ENCODE measurements at regions not wholly inside any gene's neighbourhood (a gene's known extent, or its start where the extent isn't known, plus 50 kb on each side); places are given as distances from the start of the nearest gene placed in this dataset.
"Not testable (repeated sequence)": the region's sequence is repeated elsewhere in the genome, so short reads cannot be mapped to it uniquely, and the experiment has no call there.

GRCh38 chrX:112577146-112577545 is 102.6 kb downstream of the LHFPL1 start:
- in situ Hi-C loops (cut with HindIII; ENCODE audit: low pct_unique_long_range_greater_than_20kb, low sequenced_read_pairs), result no loop called here
- TF ChIP-seq JUND (IDR thresholded peaks at IDR 0.05; ENCODE audit: low read depth), result no peak
- DNase-seq (ENCODE audit: low read depth in 1 of 2, low spot score in 1 of 2), result no peak

- TF ChIP-seq JUND (IDR thresholded peaks at IDR 0.05; ENCODE audit: low read depth), result no peak
- no peak for DNase-seq (ENCODE audit: low read depth in 1 of 2, low spot score in 1 of 2)
- in situ Hi-C loops (cut with HindIII; ENCODE audit: low pct_unique_long_range_greater_than_20kb, low sequenced_read_pairs), result no loop called here
Observed at GRCh38 chrX:112571388-112571787, 108.3 kb downstream of the LHFPL1 start.

- DNase-seq (ENCODE audit: low read depth in 1 of 2, low spot score in 1 of 2), result no peak
- in situ Hi-C loops (cut with HindIII; ENCODE audit: low pct_unique_long_range_greater_than_20kb, low sequenced_read_pairs), result no loop called here
- no peak for TF ChIP-seq JUND (IDR thresholded peaks at IDR 0.05; ENCODE audit: low read depth)
Observed at GRCh38 chrX:112555831-112556230, 123.9 kb downstream of the LHFPL1 start.

- DNase-seq (ENCODE audit: low read depth in 1 of 2, low spot score in 1 of 2), result no peak
- in situ Hi-C loops (cut with HindIII; ENCODE audit: low pct_unique_long_range_greater_than_20kb, low sequenced_read_pairs), result no loop called here
- TF ChIP-seq JUND (IDR thresholded peaks at IDR 0.05; ENCODE audit: low read depth), result no peak
Observed at GRCh38 chrX:112545051-112545450, 134.7 kb downstream of the LHFPL1 start.

GRCh38 chrX:112536544-112536943 is 143.2 kb downstream of the LHFPL1 start:
- in situ Hi-C loops (cut with HindIII; ENCODE audit: low pct_unique_long_range_greater_than_20kb, low sequenced_read_pairs), result no loop called here
- no peak for DNase-seq (ENCODE audit: low read depth in 1 of 2, low spot score in 1 of 2)
- no peak for TF ChIP-seq JUND (IDR thresholded peaks at IDR 0.05; ENCODE audit: low read depth)

- no peak for TF ChIP-seq JUND (IDR thresholded peaks at IDR 0.05; ENCODE audit: low read depth)
- no peak for DNase-seq (ENCODE audit: low read depth in 1 of 2, low spot score in 1 of 2)
- in situ Hi-C loops (cut with HindIII; ENCODE audit: low pct_unique_long_range_greater_than_20kb, low sequenced_read_pairs), result no loop called here
Observed at GRCh38 chrX:112527903-112528302, 151.8 kb downstream of the LHFPL1 start.

- no peak for DNase-seq (ENCODE audit: low read depth in 1 of 2, low spot score in 1 of 2)
- TF ChIP-seq JUND (IDR thresholded peaks at IDR 0.05; ENCODE audit: low read depth), result no peak
- in situ Hi-C loops (cut with HindIII; ENCODE audit: low pct_unique_long_range_greater_than_20kb, low sequenced_read_pairs), result no loop called here
Observed at GRCh38 chrX:112521676-112522075, 158.1 kb downstream of the LHFPL1 start.

- TF ChIP-seq JUND (IDR thresholded peaks at IDR 0.05; ENCODE audit: low read depth), result no peak
- DNase-seq (ENCODE audit: low read depth in 1 of 2, low spot score in 1 of 2), result no peak
- in situ Hi-C loops (cut with HindIII; ENCODE audit: low pct_unique_long_range_greater_than_20kb, low sequenced_read_pairs), result no loop called here
Observed at GRCh38 chrX:112520124-112520523, 159.6 kb downstream of the LHFPL1 start.

GRCh38 chrX:112513154-112513553 is 166.6 kb downstream of the LHFPL1 start:
- TF ChIP-seq JUND (IDR thresholded peaks at IDR 0.05; ENCODE audit: low read depth), result no peak
- no peak for DNase-seq (ENCODE audit: low read depth in 1 of 2, low spot score in 1 of 2)
- in situ Hi-C loops (cut with HindIII; ENCODE audit: low pct_unique_long_range_greater_than_20kb, low sequenced_read_pairs), result no loop called here

GRCh38 chrX:112512509-112512908 is 167.2 kb downstream of the LHFPL1 start:
- no peak for TF ChIP-seq JUND (IDR thresholded peaks at IDR 0.05; ENCODE audit: low read depth)
- DNase-seq (ENCODE audit: low read depth in 1 of 2, low spot score in 1 of 2), result no peak
- in situ Hi-C loops (cut with HindIII; ENCODE audit: low pct_unique_long_range_greater_than_20kb, low sequenced_read_pairs), result no loop called here

- DNase-seq (ENCODE audit: low read depth in 1 of 2, low spot score in 1 of 2), result no peak
- in situ Hi-C loops (cut with HindIII; ENCODE audit: low pct_unique_long_range_greater_than_20kb, low sequenced_read_pairs), result no loop called here
- TF ChIP-seq JUND (IDR thresholded peaks at IDR 0.05; ENCODE audit: low read depth), result no peak
Observed at GRCh38 chrX:112510629-112511028, 169.1 kb downstream of the LHFPL1 start.

GRCh38 chrX:112477653-112478052 is 202.1 kb downstream of the LHFPL1 start:
- no peak for DNase-seq (ENCODE audit: low read depth in 1 of 2, low spot score in 1 of 2)
- in situ Hi-C loops (cut with HindIII; ENCODE audit: low pct_unique_long_range_greater_than_20kb, low sequenced_read_pairs), result no loop called here
- no peak for TF ChIP-seq JUND (IDR thresholded peaks at IDR 0.05; ENCODE audit: low read depth)

GRCh38 chrX:112473654-112474053 is 206.1 kb downstream of the LHFPL1 start:
- no peak for TF ChIP-seq JUND (IDR thresholded peaks at IDR 0.05; ENCODE audit: low read depth)
- DNase-seq (ENCODE audit: low read depth in 1 of 2, low spot score in 1 of 2), result no peak
- in situ Hi-C loops (cut with HindIII; ENCODE audit: low pct_unique_long_range_greater_than_20kb, low sequenced_read_pairs), result no loop called here

GRCh38 chrX:112470551-112470950 is 209.2 kb downstream of the LHFPL1 start:
- DNase-seq (ENCODE audit: low read depth in 1 of 2, low spot score in 1 of 2), result no peak
- in situ Hi-C loops (cut with HindIII; ENCODE audit: low pct_unique_long_range_greater_than_20kb, low sequenced_read_pairs), result no loop called here

GRCh38 chrX:112461949-112462450 is 217.7 kb downstream of the LHFPL1 start:
- in situ Hi-C loops (cut with HindIII; ENCODE audit: low pct_unique_long_range_greater_than_20kb, low sequenced_read_pairs); DNase-seq (ENCODE audit: low read depth in 1 of 2, low spot score in 1 of 2): not testable (repeated sequence)

More at GRCh38 chrX:112470551-112470950, 209.2 kb downstream of the LHFPL1 start:
- TF ChIP-seq JUND (IDR thresholded peaks at IDR 0.05; ENCODE audit: low read depth), result no peak
